ENCODE measurements at regions not wholly inside any gene's neighbourhood (a gene's known extent, or its start where the extent isn't known, plus 50 kb on each side); places are given as distances from the start of the nearest gene placed in this dataset.

- 93% methylated on average over 1 of the region's 1 CpG; no CpG with 5 or more reads in 1 of the 2 experiments for WGBS, 2 experiments (ENCODE audit: extremely low coverage in 1 of 2, insufficient coverage in 1 of 2, insufficient read length in 1 of 2, insufficient replicate concordance in 2 of 2, low coverage in 1 of 2, low lambda C conversion rate in 2 of 2, missing lambda C conversion rate in 1 of 2)
- CTCF ChIA-PET (ENCODE audit: partially characterized antibody), result interaction anchor here (0.9 kb wide), 1 partner anchor 11 kb away, joined by 3 read pairs; no protein-coding TSS in a partner anchor
- H3K23me2 ChIP-seq (ENCODE audit: low read depth, low read length), result no peaks in the 10 kb centered on the region; the same call in 1 of the 2 replicates
- FAIRE-seq, result no peak
- H3K9ac ChIP-seq (replicated peaks in 1 of 4; ENCODE audit: extremely low read depth in 1 of 4, low read depth in 3 of 4, low read length in 3 of 4), result no peak overlapping the region
- no peaks in the 10 kb centered on the region for H3K79me1 ChIP-seq (ENCODE audit: low read depth, low read length)
- no peak overlapping the region for H3K14ac ChIP-seq (ENCODE audit: insufficient read length)
- H2BK12ac ChIP-seq (ENCODE audit: low read depth, low read length), result no peak overlapping the region
- no peak overlapping the region for H4K5ac ChIP-seq (ENCODE audit: insufficient read length, low read depth, low read length)
- no peak overlapping the region for H3K18ac ChIP-seq (ENCODE audit: extremely low read depth, low read length)
- no peak overlapping the region for H4K91ac ChIP-seq (replicated peaks; ENCODE audit: insufficient read length, low read length)
- H3K4me2 ChIP-seq (ENCODE audit: insufficient read depth in 1 of 2, low read depth in 2 of 2, low read length in 2 of 2), result no peak overlapping the region
- no peaks in the 10 kb centered on the region for H3K36me3 ChIP-seq (ENCODE audit: control insufficient read depth in 2 of 4, insufficient read depth in 4 of 4, low read length in 3 of 4)
- no peaks in the 10 kb centered on the region for H3K27me3 ChIP-seq (replicated peaks in 1 of 4; ENCODE audit: control insufficient read depth in 3 of 4, extremely low read depth in 1 of 4, insufficient read depth in 3 of 4, low read length in 3 of 4)
- H2BK5ac ChIP-seq (ENCODE audit: low read depth, low read length), result no peak overlapping the region
- no peak overlapping the region for H3K4ac ChIP-seq (replicated peaks; ENCODE audit: insufficient read length, low read depth, low read length)
- TF ChIP-seq RFX5 (IDR thresholded peaks at IDR 0.05; ENCODE audit: borderline replicate concordance, low read depth, low read length) (no peak), MAX (IDR thresholded peaks at IDR 0.05) (no peak), CHD1 (IDR thresholded peaks at IDR 0.05; ENCODE audit: low read depth, low read length) (no peak), POLR2A (IDR thresholded peaks at IDR 0.05; ENCODE audit: control extremely low read depth in 1 of 2, low read depth in 2 of 2, low read length in 2 of 2) (no peak)
- no peaks in the 10 kb centered on the region for H3K9me3 ChIP-seq (ENCODE audit: insufficient read depth in 2 of 2, low read depth in 1 of 2, low read length in 1 of 2)
- H3K79me2 ChIP-seq (ENCODE audit: control insufficient read depth in 1 of 2, insufficient read depth in 2 of 2, low read length in 2 of 2), result no peaks in the 10 kb centered on the region
- no peak overlapping the region for H3K56ac ChIP-seq (replicated peaks; ENCODE audit: insufficient read length, low read depth, low read length)
- no peak overlapping the region for H2BK120ac ChIP-seq (replicated peaks; ENCODE audit: low read depth, low read length)
- POLR2A ChIA-PET (ENCODE audit: partially characterized antibody), result interaction anchor here (0.9 kb wide), 1 partner anchor 98 kb away, joined by 3 read pairs; no protein-coding TSS in a partner anchor
- H2AFZ ChIP-seq (ENCODE audit: low read length), result no peak overlapping the region
- H3K4me1 ChIP-seq (replicated peaks in 1 of 4; ENCODE audit: control insufficient read depth in 3 of 4, insufficient read depth in 4 of 4, low read length in 3 of 4), result peaks cover 0 to 6% (median 0%) of the 10 kb centered on the region in 4 experiments; a peak in 1 of 7 replicates
- DNase-seq (ENCODE audit: low read depth in 1 of 2, low spot score in 2 of 2), result no peak
- H2BK15ac ChIP-seq (ENCODE audit: low read length), result no peak overlapping the region
- no peak overlapping the region for H2AK5ac ChIP-seq (ENCODE audit: low read depth, low read length)
- H3K4me3 ChIP-seq (ENCODE audit: extremely low read depth in 1 of 4, insufficient read depth in 2 of 4, low read depth in 3 of 4, low read length in 4 of 4), result no peak overlapping the region
- no peak overlapping the region for H2BK20ac ChIP-seq (ENCODE audit: low read length)
- no peak overlapping the region for H3K23ac ChIP-seq (ENCODE audit: insufficient read length)
- no peaks in the 10 kb centered on the region for H4K20me1 ChIP-seq (replicated peaks in 1 of 2; ENCODE audit: control insufficient read depth in 1 of 2, insufficient read depth in 2 of 2, low read length in 2 of 2)
- H3K27ac ChIP-seq (ENCODE audit: low read depth, low read length), result no peak overlapping the region
- no peak overlapping the region for H4K8ac ChIP-seq (ENCODE audit: extremely low read depth, insufficient read depth, low read length)
These were observed 94.7 kb upstream of the RAD23B start for GRCh38 chr9:107188376-107188775.
